Retinal pigment epithelial cell (primary cell): ENCODE measurements at regions not wholly inside any gene's neighbourhood (a gene's known extent, or its start where the extent isn't known, plus 50 kb on each side); places are given as distances from the start of the nearest gene placed in this dataset.

Experiments
- DNase-seq: peaks from one replicate; pipeline ENCODE4 v3.0.0-alpha.2; 2010; ENCODE audit warnings: low read depth
- H3K4me3 ChIP-seq: 2 replicates; pipeline ENCODE4 v1.5.1; 2011; ENCODE audit warnings: mild to moderate bottlenecking, low read length, control low read depth, moderate library complexity
- TF ChIP-seq, protein P1 (sequence below): conservative IDR thresholded peaks from 2 replicates; pipeline ENCODE4 v1.5.1; 2011; ENCODE audit warnings: low read depth, low read length, control low read depth, inconsistent platforms

DNA sequence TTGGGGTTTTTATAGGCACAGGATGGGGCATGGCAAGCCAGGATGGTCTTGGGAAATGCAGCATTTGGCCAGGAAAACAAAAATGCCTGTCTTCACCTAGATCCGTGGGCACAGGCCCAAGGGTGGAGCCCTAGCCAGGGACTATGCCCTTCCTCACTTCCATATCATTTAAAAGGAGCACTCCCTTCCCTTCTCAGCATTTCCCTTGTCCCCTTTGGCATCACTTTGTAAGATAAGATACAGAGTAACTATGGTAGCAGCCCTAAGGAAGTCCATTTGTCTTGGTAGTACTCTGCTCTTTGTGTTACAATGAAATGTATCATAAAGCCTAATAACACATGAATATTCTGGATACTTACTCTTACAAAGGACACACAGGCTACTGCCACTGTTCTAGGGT, 1092.6 kb upstream of the TENM4 start:
- no peak for DNase-seq
- TF ChIP-seq, protein P1, sequence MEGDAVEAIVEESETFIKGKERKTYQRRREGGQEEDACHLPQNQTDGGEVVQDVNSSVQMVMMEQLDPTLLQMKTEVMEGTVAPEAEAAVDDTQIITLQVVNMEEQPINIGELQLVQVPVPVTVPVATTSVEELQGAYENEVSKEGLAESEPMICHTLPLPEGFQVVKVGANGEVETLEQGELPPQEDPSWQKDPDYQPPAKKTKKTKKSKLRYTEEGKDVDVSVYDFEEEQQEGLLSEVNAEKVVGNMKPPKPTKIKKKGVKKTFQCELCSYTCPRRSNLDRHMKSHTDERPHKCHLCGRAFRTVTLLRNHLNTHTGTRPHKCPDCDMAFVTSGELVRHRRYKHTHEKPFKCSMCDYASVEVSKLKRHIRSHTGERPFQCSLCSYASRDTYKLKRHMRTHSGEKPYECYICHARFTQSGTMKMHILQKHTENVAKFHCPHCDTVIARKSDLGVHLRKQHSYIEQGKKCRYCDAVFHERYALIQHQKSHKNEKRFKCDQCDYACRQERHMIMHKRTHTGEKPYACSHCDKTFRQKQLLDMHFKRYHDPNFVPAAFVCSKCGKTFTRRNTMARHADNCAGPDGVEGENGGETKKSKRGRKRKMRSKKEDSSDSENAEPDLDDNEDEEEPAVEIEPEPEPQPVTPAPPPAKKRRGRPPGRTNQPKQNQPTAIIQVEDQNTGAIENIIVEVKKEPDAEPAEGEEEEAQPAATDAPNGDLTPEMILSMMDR, result no peak
- H3K4me3 ChIP-seq, result no peak overlapping the region

DNA sequence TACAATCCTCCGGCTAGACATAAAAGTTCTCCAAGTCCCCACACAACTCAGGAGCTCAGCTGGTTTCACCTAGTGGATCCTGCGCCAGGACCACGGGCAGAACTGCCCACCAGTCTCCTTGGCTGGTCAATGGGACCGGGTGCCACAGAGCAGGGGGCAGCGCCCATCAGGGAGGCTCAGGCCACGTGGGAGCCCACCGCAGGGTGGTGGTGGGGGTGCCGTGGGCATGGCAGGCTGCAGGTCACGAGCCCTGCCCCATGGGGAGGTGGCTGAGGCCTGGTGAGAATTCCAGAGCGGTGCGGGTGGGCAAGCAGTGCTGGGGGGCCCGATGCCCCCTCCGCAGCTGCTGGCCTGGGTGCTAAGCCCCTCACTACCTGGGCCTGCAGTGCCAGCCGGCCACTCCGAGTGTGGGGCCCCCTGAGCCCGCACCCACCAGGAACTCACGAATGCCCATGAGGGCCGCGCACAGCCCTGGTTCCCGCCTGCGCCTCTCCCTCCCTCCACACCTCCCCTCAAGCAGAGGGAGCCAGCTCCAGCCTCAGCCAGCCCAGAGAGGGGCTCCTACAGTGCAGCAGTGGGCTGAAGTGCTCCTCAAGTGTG, 1091.9 kb upstream of the TENM4 start:
- DNase-seq, result no peak
- TF ChIP-seq, protein P1, result no peak

DNA sequence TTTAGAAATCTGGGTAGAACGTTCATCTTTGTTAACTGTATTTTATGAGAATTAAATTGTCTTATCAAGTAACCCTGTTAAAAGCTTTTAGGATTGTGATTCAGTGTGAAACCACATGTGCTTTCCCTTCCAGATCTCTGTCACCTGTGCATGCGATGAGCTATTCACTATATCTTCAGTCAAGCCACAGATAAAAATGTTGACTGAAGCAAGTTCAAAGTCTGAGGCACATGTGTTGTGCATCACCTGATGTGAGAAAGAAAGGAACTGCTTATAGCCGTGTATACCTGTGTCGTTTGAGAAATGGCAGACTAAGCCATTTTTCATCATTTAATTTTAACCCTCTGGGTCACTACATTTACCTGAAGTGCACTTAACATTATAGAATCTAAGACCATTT, 1088.9 kb upstream of the TENM4 start:
- TF ChIP-seq, protein P1, result no peak
- no peak for DNase-seq
- no peak overlapping the region for H3K4me3 ChIP-seq

More for the DNA sequence above, 1091.9 kb upstream of the TENM4 start:
- H3K4me3 ChIP-seq, result no peak overlapping the region

DNA sequence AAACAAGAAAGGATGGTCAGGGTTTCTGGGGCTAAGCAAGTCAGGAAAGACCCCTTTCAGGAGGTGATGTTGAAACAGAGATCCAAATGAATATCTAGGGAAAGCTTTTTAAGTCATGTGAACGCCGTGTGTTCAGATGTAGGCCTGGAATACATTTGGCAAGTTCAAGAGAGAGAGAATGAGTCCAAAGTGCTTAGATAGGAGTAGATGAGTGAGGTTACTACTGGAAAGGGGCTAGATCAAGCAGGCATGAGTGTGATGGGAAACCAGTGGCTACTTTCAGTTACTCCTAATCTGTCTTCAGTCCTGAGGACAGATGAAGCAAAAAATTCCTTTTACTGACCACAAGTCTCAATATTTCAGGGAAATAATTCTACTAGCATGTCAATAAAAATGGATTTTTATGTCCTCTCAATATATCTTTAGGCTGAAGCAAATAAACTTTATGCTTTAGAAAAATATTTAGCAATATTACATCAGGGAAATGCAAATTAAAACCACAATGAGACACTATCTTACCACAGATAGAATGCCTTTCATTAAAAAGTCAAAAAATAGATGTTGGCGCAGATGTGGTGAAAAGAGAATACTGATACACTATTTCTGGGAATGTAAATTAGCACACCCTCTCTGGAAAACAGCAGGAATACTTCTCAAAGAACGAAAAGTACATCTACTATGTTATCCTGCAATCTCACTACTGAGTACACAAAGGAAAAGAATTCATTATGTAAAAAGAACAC, 1085.0 kb upstream of the TENM4 start:
- TF ChIP-seq, protein P1, result no peak
- no peak for DNase-seq
- no peak overlapping the region for H3K4me3 ChIP-seq

DNA sequence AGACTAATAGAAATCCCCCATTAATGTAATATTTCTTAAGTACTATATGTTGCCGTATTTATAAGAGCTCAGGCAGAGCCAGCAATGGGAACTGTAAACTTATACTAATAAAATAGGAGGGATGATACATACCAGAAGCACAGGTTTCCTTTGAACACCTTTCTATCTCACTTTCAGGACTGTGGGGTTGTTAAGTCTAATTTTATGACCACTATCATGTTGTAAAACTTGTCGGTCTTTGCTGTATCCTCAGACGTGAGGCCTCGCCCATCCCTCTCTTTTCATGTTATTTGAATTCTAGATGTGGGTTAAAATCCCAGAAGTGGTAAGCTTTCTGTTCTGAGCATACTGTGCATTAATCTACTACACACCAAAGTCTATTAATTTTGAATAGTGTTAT, 1083.5 kb upstream of the TENM4 start:
- DNase-seq, result no peak
- no peak overlapping the region for H3K4me3 ChIP-seq
- TF ChIP-seq, protein P1, result no peak

DNA sequence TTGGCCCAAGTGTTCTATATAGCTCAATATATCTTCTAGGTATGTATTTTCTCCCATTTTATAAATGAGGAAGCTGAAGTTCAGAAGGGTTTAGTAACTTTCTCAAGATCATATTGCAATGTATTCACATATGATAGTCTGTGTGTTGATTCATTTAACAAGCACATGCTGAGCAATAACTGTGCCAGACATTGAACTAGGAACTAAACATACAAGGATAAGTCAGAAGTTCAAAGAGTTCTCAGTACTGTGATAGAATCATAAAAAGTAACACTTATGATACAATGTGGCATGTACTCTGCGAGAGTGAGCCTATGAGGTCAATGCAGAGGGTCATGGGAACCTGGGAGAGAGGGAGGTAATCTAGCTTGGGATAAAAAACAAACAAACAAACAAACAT, 1082.2 kb upstream of the TENM4 start:
- TF ChIP-seq, protein P1, result no peak
- DNase-seq, result no peak
- no peak overlapping the region for H3K4me3 ChIP-seq

DNA sequence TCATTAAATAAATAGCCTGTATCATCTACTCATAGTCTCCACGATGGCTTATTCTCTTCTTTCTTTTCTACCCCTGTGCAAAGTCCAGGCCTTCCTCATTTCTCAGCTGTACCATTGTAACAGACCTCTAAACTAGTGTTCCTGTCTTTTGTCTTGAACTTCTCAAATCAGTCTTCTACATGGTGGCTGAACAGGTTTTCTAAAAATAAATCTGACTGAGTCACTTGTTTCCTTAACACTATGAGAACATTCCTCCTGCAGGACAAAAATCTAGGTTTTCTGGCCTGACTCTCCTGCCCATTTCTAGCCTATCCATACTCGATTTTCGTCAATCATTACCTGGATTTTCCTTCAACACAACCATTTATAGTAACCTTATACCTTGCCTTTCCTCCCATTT, 1080.8 kb upstream of the TENM4 start:
- DNase-seq, result no peak
- H3K4me3 ChIP-seq, result no peak overlapping the region
- TF ChIP-seq, protein P1, result no peak
